ENCODE measurements at regions not wholly inside any gene's neighbourhood (a gene's known extent, or its start where the extent isn't known, plus 50 kb on each side); places are given as distances from the start of the nearest gene placed in this dataset.

- no peak for DNase-seq
Observed at GRCh38 chr15:69653306-69653705, 200.7 kb downstream of the RPLP1 start.

- no peak for DNase-seq
Observed at GRCh38 chr15:69653846-69654245, 201.2 kb downstream of the RPLP1 start.

GRCh38 chr15:69656271-69657030 lies 203.8 kb downstream of the RPLP1 start:
- DNase-seq: no peak

- DNase-seq: no peak
Observed at GRCh38 chr15:69657626-69658025, 205.0 kb downstream of the RPLP1 start.

GRCh38 chr15:69658411-69658945 lies 205.9 kb downstream of the RPLP1 start:
- no peak for DNase-seq

DNA sequence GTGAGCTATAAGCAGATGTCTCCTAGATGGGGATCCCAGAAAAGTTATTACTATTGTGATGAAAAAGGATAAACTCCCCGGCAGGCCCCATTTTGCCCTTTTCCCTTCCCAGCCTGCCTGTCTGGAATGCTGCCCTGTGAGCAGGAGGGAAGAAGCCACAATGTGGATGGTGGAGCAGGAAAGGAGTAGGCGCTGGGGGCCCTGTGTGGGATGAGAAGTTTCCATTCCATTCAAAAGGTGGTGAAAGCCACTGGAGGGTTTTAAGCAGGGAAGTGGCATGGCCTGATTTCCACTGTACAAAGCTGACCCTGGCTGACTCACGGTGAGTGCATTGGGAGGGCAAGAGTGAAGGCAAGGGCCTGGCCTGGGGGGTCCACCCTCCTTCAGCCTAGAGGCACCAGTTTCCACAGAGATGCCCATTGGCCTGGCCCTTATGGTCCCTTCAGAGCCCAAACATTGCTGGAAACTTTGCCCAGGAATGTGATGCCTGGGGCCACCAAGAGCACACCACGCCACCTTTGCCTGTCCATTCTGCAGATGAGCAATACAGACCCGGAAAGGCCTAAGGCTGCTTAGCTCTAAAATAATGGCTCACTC lies 206.9 kb downstream of the RPLP1 start:
- DNase-seq: no peak

GRCh38 chr15:69660114-69660513 lies 207.5 kb downstream of the RPLP1 start:
- DNase-seq: no peak

GRCh38 chr15:69660658-69661405 lies 208.2 kb downstream of the RPLP1 start:
- no peak for DNase-seq

- no peak for DNase-seq
Observed at GRCh38 chr15:69661446-69661845, 208.8 kb downstream of the RPLP1 start.

DNA sequence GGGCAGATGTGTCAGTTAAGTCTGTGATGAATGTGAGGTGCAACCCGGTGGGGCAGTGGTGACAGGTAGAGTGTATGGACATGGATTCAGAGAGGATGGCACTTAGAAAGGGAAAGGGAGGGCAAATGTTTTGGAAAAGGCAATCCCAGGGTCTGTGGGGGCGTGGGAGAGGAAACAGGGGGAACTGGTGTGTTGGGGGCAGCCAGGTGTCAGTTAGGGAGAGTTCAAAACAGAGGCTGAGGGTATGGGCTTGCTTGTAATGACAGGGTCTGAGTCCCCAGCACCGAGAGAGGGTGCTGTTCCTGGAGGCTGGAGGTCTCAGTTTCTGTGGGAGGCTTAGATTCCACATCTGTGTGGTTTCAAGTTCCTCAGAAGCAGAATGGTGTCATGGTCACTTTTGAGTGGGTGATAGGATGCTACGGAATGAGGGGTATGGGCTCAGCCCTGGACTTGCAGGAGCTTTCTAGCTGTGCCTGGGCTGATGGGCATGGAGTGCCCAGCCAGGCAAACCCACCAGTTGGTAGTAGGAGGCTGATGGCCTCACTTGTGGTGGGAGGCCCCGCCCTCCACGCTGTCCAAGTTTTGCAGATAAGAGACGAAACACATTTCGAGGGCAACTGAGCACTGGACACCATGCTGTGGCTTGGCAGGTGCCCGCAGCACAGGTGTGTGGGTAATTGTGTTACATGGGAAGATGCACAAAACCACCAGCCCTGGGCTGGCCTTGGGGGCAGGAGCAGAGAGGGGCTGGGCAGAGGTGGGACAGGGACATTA lies 209.4 kb downstream of the RPLP1 start:
- no peak for DNase-seq

DNA sequence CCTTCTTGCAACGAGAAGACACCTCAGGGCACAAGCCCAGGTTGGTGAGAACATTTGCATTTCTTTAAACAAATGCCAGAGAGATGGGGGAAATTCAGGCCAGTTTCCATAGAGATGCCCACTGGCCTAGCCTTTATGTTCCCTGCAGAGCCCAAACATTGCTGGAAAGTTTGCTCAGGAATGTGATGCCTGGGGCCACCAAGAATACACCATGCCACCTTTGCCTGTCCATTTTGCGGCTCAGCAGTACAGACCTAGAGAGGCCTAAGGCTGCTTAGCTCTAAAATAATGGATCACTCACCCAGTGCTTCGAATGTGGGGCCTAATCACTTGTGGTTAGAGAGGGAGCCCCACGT lies 210.0 kb downstream of the RPLP1 start:
- DNase-seq: no peak

GRCh38 chr15:69663441-69663840 lies 210.8 kb downstream of the RPLP1 start:
- no peak for DNase-seq

DNA sequence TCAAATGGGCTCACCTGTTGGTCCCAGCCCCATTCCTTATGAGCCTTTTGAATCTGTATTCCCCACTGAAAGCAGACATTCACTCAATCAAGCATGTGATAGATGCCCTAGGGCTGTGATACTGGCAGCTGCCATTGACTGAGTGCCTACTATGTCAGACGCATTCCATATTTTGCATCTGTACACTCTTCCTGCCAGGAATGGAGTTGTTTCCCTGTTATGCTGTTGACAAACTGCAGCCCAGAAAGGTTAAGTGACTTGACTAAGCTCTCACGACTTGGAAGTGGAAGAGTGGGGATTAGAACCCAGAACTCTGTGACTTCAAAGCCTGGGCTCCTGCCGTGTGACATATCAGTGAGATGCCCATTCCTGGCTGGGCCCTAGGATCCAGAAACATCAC lies 211.4 kb downstream of the RPLP1 start:
- DNase-seq: no peak

DNA sequence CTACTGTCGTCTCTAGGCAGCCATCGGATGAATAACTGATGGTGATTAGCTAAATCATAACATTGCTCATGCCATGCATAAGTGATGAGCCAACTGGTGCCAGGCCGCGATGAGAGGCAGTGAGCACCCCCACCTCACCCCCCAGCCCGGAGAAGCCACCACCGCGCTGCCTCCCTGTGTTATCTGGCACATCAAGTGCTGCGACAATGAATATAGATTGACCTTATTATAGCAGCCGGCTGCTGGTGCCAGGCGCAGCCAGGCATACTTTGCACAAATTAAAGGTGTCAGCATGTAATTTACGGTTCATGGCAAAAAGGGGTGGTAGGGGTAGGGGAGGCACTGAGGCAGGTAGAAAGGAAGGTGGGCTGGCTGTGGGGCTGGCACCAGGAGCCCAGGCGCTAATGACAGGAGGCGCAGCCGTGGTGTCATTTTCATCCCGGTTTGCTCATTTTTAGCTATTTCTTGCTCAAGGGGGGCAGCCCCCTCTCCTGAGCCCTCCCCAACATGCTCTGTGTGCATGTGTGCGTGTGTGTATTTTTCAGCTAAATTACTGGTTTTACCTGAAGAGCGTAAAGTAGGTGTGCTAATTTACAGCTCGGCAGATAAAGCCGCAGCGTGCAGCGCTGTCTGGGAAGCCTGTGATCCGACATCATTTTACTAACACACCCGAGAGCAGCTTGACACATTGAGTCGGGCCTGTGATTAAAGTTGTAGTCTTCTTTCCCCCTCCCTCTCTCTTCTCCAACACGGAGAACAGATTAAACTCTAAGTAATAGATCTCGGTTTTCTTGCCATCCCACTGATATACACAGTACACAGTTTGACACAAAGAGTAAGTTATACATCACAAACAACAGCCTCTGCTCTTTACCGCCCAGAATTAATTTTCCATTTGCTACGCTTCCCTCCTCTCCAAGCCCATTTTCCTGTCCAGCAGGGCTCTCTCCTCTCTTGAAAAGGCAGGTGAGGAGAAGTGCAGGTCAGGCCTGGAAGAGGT lies 212.3 kb downstream of the RPLP1 start:
- peak in 29 of 56 donors; percentile 4 to 61 (median 37) for DNase-seq

- DNase-seq: peak in 3 of 56 donors; percentile 3 to 6 (median 4)
Observed at GRCh38 chr15:69665641-69666111, 213.1 kb downstream of the RPLP1 start.

DNA sequence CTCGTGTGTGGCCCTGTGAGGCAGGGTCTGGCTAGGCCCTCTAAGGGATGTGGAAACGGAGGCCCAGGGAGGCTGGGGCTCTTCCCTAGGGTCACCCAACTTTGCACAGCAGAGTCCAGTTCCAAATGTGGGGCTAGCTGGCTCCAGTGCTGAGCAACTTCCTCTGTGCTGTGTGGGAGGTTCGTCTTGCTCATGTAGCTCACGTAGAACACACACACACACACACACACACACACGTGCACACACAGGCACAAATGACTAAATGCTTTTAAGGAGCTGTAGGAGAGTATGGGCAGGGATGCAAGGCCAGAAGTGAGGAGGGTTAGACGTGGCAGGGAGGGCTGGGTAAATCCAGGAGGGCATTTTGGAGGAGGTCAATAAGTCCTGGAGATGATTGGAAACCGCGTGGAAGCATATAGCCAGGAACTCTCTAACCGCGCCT lies 213.8 kb downstream of the RPLP1 start:
- no peak for DNase-seq

DNA sequence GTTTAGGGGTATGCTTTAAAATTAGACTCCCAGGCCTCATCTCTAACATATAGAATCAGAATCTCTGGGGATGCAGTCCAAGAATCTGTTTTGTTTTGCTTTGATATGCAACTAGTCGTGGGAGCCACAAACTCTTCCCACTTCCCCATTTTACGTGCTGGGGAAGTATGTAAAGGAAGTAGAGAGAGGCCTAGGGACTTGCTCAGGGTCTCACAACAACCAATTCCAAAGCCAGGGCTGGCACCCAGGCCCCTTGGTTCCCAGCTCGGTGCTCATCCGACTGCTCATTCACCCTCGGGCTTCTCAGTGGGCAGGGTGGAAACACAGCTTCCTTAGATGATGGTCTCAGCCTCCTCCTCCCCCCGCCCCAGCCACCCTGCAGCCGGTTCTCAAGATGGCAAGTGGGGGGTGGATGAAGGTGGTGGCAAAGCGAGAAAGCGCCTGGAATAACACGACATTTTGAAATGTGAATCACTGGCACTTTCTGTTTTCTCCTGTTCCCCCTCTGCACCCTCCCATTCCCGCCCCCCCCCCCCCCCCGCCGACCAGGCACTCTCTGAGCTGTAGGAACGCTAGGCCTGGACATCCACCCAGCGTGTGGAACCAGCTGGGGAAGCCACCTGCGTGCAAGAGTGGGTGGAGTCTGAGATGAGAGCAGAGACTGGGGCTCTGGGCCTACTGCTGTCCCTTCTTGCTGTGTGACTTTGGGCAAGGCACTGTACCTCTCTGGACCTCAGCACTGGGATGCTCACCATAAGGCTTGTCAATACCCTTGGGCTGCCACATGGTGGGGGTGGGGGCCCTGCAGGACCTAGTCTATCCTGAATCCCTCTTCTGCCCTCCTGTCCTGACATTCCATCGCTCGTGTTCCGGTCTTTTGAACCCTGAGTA lies 214.5 kb downstream of the RPLP1 start:
- DNase-seq: peak in 6 of 56 donors; percentile 3 to 29 (median 10)

DNA sequence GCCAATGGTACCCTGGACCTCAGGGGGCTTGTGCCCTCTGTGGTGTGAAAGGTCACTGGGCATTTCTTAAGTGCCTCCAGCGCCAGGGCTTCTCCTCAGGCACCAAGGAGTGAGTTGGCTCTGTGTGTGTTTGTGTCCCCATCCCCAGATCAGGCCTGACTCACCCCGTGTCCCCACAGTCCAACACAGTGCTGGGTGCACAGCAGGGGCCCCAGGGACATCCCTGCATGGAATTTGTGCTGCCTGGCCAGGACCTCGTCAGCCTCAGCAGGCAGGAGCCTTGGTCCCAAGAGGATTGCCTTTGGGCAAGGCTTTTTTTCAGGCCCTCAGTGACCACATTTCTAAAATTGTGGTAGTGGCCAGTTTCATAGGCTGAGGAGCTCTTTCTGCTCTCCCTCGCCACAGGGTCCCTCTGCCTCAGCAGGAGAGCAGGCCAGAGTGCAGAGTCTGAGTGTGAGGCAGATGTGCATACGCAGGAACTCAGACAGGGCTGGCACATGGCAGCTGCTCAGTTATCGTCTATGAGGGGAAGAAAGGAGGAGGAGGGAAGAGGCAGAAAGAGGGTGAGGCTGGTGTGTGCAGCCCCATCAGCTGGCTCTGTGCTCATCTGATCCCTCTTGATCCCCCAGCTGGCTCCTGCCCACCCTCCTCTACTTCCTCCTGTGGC lies 215.6 kb downstream of the RPLP1 start:
- no peak for DNase-seq

All from nucleus accumbens (tissue), 56 donors.